ENCODE measurements at regions not wholly inside any gene's neighbourhood (a gene's known extent, or its start where the extent isn't known, plus 50 kb on each side); places are given as distances from the start of the nearest gene placed in this dataset.

- no peak for TF ChIP-seq EZH2 (IDR thresholded peaks at IDR 0.05; ENCODE audit: borderline replicate concordance)
- no peak for TF ChIP-seq CTCF (IDR thresholded peaks at IDR 0.05; ENCODE audit: poor library complexity)
Measured at GRCh38 chr18:28582724-28583123, 405.8 kb upstream of the CDH2 start.

Measured in hepatocyte (in vitro differentiated cells).